Mesendoderm (in vitro differentiated cells): ENCODE measurements at regions not wholly inside any gene's neighbourhood (a gene's known extent, or its start where the extent isn't known, plus 50 kb on each side); places are given as distances from the start of the nearest gene placed in this dataset.

Experiments used
- DNase-seq: peaks from one replicate; pipeline ENCODE4 v3.0.0; 2013
- H2AK5ac ChIP-seq: 2 replicates; pipeline ENCODE4 v1.6.1; 2013; ENCODE audit warnings: low read length, inconsistent platforms
- H2BK120ac ChIP-seq: 2 replicates; pipeline ENCODE4 v1.6.1; 2013; ENCODE audit warnings: low read depth, mild to moderate bottlenecking, low read length, moderate library complexity, mixed read lengths
- H2BK15ac ChIP-seq: replicated peaks from 2 replicates; pipeline ENCODE4 v1.6.1; 2013; ENCODE audit warnings: low read depth, mild to moderate bottlenecking, moderate library complexity
- H2BK5ac ChIP-seq: 2 replicates; pipeline ENCODE4 v1.6.1; 2013; ENCODE audit warnings: low read length, inconsistent platforms
- H3K18ac ChIP-seq: 2 replicates; pipeline ENCODE4 v1.6.1; 2013; ENCODE audit warnings: mild to moderate bottlenecking, low read length, mixed read lengths
- H3K23ac ChIP-seq: one replicate; pipeline ENCODE4 v1.6.1; 2013; ENCODE audit warnings: low read length
- H3K27ac ChIP-seq: 2 replicates; pipeline ENCODE4 v1.5.1; 2013; ENCODE audit warnings: low read depth, mild to moderate bottlenecking, inconsistent platforms, low read length, moderate library complexity
- H3K27me3 ChIP-seq: 2 replicates; pipeline ENCODE4 v1.6.1; 2013; ENCODE audit warnings: low read length, control low read depth, mild to moderate bottlenecking, inconsistent platforms; ENCODE audit not compliant: insufficient read depth, poor library complexity
- H3K36me3 ChIP-seq: 2 replicates; pipeline ENCODE4 v1.6.1; 2013; ENCODE audit warnings: low read length, inconsistent platforms; ENCODE audit not compliant: control insufficient read depth, insufficient read depth
- H3K4ac ChIP-seq: one replicate; pipeline ENCODE4 v1.6.1; 2013; ENCODE audit warnings: low read depth, mild to moderate bottlenecking, low read length, moderate library complexity
- H3K4me1 ChIP-seq: 2 replicates; pipeline ENCODE4 v1.6.1; 2013; ENCODE audit warnings: low read depth, low read length, inconsistent platforms; ENCODE audit not compliant: control insufficient read depth
- H3K4me2 ChIP-seq: 2 replicates; pipeline ENCODE4 v1.6.1; 2013; ENCODE audit warnings: low read length
- H3K4me3 ChIP-seq: 2 replicates; pipeline ENCODE4 v1.5.1; 2013; ENCODE audit warnings: mild to moderate bottlenecking, low read length
- H3K56ac ChIP-seq: one replicate; pipeline ENCODE4 v1.6.1; 2013; ENCODE audit warnings: low read length
- H3K79me1 ChIP-seq: 2 replicates; pipeline ENCODE4 v1.6.1; 2013; ENCODE audit warnings: low read length, inconsistent platforms
- H3K79me2 ChIP-seq: 2 replicates; pipeline ENCODE4 v1.6.1; 2013; ENCODE audit warnings: mild to moderate bottlenecking, low read length; ENCODE audit not compliant: control insufficient read depth, insufficient read depth
- H3K9ac ChIP-seq: 2 replicates; pipeline ENCODE4 v1.6.1; 2013; ENCODE audit warnings: low read length, inconsistent platforms
- H4K5ac ChIP-seq: one replicate; pipeline ENCODE4 v1.6.1; 2013; ENCODE audit warnings: low read length
- H4K8ac ChIP-seq: one replicate; pipeline ENCODE4 v1.6.1; 2013; ENCODE audit warnings: low read depth, mild to moderate bottlenecking, control low read depth, low read length, moderate library complexity
- WGBS: extraction: QIAGEN DNeasy Blood & Tissue Kit; methylation state at CpG from one replicate; pipeline ENCODE4 v1.1.7; 2013; ENCODE audit warnings: low lambda C conversion rate, missing lambda C conversion rate; ENCODE audit not compliant: insufficient coverage; ENCODE audit errors: extremely low coverage; 5-methylcytosine and 5-hydroxymethylcytosine counted together

DNA sequence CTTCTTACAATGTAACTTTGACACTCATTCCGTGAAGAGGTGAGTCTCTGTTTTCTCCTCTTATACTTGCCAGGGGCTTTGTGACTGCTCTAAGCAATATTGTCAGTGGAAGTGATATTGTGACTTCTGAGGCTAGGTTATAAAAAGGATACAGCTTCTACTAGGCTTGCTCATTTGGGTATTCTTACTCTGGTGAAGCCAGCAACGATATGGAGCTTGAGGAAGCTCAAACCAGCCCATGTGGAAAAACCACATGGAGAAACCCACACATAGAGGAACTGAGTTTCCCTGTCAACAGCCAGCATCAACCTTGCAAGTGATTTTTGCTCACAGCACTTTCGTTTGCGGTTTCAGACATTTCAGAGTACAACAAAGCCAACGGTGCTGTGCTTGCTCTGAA is 149.6 kb upstream of the SEMA3E start:
- Histone ChIP-seq H2BK15ac (no peak overlapping the region), H3K4me1 (no peaks in the 10 kb centered on the region), H3K23ac (no peak overlapping the region), H2BK5ac (no peak overlapping the region), H3K4me3 (no peak overlapping the region), H2BK120ac (no peak overlapping the region), H3K56ac (no peak overlapping the region), H3K18ac (no peak overlapping the region), H3K4ac (no peak overlapping the region), H4K8ac (no peak overlapping the region), H4K5ac (no peak overlapping the region), H3K36me3 (no peaks in the 10 kb centered on the region), H3K27ac (no peak overlapping the region), H3K9ac (no peak overlapping the region), H3K79me2 (no peaks in the 10 kb centered on the region), H3K4me2 (no peak overlapping the region), H3K79me1 (no peaks in the 10 kb centered on the region), H3K27me3 (no peaks in the 10 kb centered on the region), H2AK5ac (no peak overlapping the region)
- WGBS, result no CpG with 5 or more reads among the region's 5 CpGs
- no peak for DNase-seq

- Histone ChIP-seq H2BK15ac (no peak overlapping the region), H4K8ac (no peak overlapping the region), H3K18ac (no peak overlapping the region), H4K5ac (no peak overlapping the region), H2BK5ac (no peak overlapping the region), H3K27ac (no peak overlapping the region), H3K4me3 (no peak overlapping the region), H3K79me2 (no peaks in the 10 kb centered on the region), H3K9ac (no peak overlapping the region), H3K56ac (no peak overlapping the region), H3K4me1 (no peaks in the 10 kb centered on the region), H2BK120ac (no peak overlapping the region), H2AK5ac (no peak overlapping the region), H3K79me1 (no peaks in the 10 kb centered on the region), H3K27me3 (no peaks in the 10 kb centered on the region), H3K4ac (no peak overlapping the region), H3K36me3 (no peaks in the 10 kb centered on the region), H3K23ac (no peak overlapping the region), H3K4me2 (no peak overlapping the region)
- WGBS, result no CpG with 5 or more reads among the region's 3 CpGs
- no peak for DNase-seq
Measured at GRCh38 chr7:83796760-83797159, 147.8 kb upstream of the SEMA3E start.

DNA sequence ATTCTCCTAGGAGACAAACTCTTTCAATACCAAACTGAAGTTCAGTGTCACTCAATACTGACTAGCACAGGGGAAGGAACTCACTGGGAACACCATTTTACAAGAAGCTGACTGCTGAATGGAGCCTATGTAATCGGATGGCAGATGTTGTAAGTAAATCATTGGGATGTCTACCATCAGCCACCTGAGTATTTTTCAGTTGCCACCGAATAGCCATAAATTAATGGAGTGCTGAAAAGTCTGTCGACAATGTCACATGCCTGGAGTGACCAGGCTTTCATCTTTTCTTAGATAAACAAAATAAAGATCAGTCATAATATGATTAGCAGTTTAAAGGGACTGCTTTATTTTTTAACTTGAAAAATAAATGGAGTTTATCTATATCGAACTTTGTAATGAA is 145.9 kb upstream of the SEMA3E start:
- no peak overlapping the region for H3K4me2 ChIP-seq
- no peak overlapping the region for H2BK120ac ChIP-seq
- no peaks in the 10 kb centered on the region for H3K4me1 ChIP-seq
- no peak overlapping the region for H3K4me3 ChIP-seq
- no peak overlapping the region for H4K8ac ChIP-seq
- H4K5ac ChIP-seq, result no peak overlapping the region
- H3K79me1 ChIP-seq, result no peaks in the 10 kb centered on the region
- H3K23ac ChIP-seq, result no peak overlapping the region
- H3K79me2 ChIP-seq, result no peaks in the 10 kb centered on the region
- H3K56ac ChIP-seq, result no peak overlapping the region
- peak overlapping the region; percentile 36 for H2BK15ac ChIP-seq
- H3K4ac ChIP-seq, result no peak overlapping the region
- H2AK5ac ChIP-seq, result no peak overlapping the region
- no peak overlapping the region for H3K18ac ChIP-seq
- no peak for DNase-seq
- H3K9ac ChIP-seq, result no peak overlapping the region
- H3K27ac ChIP-seq, result no peak overlapping the region
- no peaks in the 10 kb centered on the region for H3K36me3 ChIP-seq
- no CpG with 5 or more reads among the region's 4 CpGs for WGBS
- no peaks in the 10 kb centered on the region for H3K27me3 ChIP-seq
- H2BK5ac ChIP-seq, result no peak overlapping the region

GRCh38 chr7:83793558-83793957 is 144.6 kb upstream of the SEMA3E start:
- H3K23ac ChIP-seq, result no peak overlapping the region
- H3K27me3 ChIP-seq, result no peaks in the 10 kb centered on the region
- no peak overlapping the region for H2BK120ac ChIP-seq
- no peak overlapping the region for H3K9ac ChIP-seq
- H4K8ac ChIP-seq, result no peak overlapping the region
- H2BK5ac ChIP-seq, result no peak overlapping the region
- H3K18ac ChIP-seq, result no peak overlapping the region
- no peak overlapping the region for H3K27ac ChIP-seq
- H4K5ac ChIP-seq, result no peak overlapping the region
- no peaks in the 10 kb centered on the region for H3K79me2 ChIP-seq
- no peak overlapping the region for H3K4me2 ChIP-seq
- no peaks in the 10 kb centered on the region for H3K4me1 ChIP-seq
- no peak overlapping the region for H3K4ac ChIP-seq
- no peak overlapping the region for H3K56ac ChIP-seq
- WGBS, result no CpG with 5 or more reads among the region's 3 CpGs
- no peak for DNase-seq
- H2BK15ac ChIP-seq, result no peak overlapping the region
- H2AK5ac ChIP-seq, result no peak overlapping the region
- no peak overlapping the region for H3K4me3 ChIP-seq
- no peaks in the 10 kb centered on the region for H3K79me1 ChIP-seq
- H3K36me3 ChIP-seq, result no peaks in the 10 kb centered on the region

DNA sequence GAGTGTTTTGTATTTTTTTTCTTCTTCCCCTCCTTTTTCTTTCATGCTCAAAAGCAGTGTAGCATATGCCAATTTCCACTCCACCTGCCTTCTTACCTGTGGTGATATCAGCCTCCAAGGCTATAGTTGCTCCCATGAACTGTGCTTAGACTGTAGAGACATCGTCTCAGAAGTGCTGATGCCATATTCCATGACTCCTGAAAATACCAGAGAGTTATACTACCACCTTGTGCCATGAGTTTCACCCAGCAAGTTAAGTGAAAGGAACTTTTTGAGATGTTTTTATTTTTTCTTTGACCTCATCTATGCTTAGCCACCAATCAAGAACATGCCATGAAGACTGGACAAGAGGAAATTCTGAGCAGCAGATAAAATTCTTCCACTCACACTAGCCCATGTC is 142.8 kb upstream of the SEMA3E start:
- Histone ChIP-seq H2BK5ac (no peak overlapping the region), H4K5ac (no peak overlapping the region), H3K27ac (no peak overlapping the region), H2AK5ac (no peak overlapping the region), H3K79me1 (no peaks in the 10 kb centered on the region), H3K9ac (no peak overlapping the region), H3K23ac (no peak overlapping the region), H2BK15ac (no peak overlapping the region), H3K56ac (no peak overlapping the region), H3K27me3 (no peaks in the 10 kb centered on the region), H3K4me3 (no peak overlapping the region), H3K79me2 (no peaks in the 10 kb centered on the region), H3K4me2 (no peak overlapping the region), H3K4me1 (no peaks in the 10 kb centered on the region), H3K4ac (no peak overlapping the region), H2BK120ac (no peak overlapping the region), H3K36me3 (no peaks in the 10 kb centered on the region), H3K18ac (no peak overlapping the region), H4K8ac (no peak overlapping the region)
- no CpG with 5 or more reads among the region's 1 CpG for WGBS
- DNase-seq, result peak; percentile 44

DNA sequence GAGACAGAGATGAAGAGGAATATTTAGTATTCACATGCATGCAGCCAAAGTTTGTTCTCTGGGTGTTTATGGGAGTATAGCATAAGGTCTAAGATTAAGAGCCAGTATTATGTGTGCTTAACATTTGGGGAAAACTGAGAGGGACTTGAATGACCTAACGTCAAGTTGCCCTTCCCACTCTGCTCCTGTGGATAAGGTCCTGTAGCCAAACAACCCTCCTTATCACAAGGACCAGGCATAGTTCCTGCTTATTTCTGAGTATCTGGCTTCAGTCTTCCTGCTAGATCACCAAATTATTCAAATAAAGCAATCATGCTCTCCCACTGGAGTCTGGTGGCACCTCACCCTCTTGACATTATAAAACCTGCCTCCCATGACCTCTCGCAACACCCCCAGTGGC is 137.9 kb upstream of the SEMA3E start:
- no peak overlapping the region for H3K27ac ChIP-seq
- H3K56ac ChIP-seq, result no peak overlapping the region
- H4K8ac ChIP-seq, result no peak overlapping the region
- no CpG with 5 or more reads among the region's 2 CpGs for WGBS
- no peak overlapping the region for H2AK5ac ChIP-seq
- no peak for DNase-seq
- H3K23ac ChIP-seq, result no peak overlapping the region
- H2BK5ac ChIP-seq, result no peak overlapping the region
- H3K4me1 ChIP-seq, result no peaks in the 10 kb centered on the region
- no peak overlapping the region for H2BK15ac ChIP-seq
- H3K18ac ChIP-seq, result no peak overlapping the region
- H3K9ac ChIP-seq, result no peak overlapping the region
- no peak overlapping the region for H3K4ac ChIP-seq
- H3K4me3 ChIP-seq, result no peak overlapping the region
- H3K4me2 ChIP-seq, result no peak overlapping the region
- H3K79me2 ChIP-seq, result no peaks in the 10 kb centered on the region
- no peak overlapping the region for H4K5ac ChIP-seq
- H3K27me3 ChIP-seq, result no peaks in the 10 kb centered on the region
- no peak overlapping the region for H2BK120ac ChIP-seq
- H3K36me3 ChIP-seq, result no peaks in the 10 kb centered on the region
- no peaks in the 10 kb centered on the region for H3K79me1 ChIP-seq
